CD4-positive, alpha-beta T cell treated with Interleukin-6 for 4 hours (primary cell): ENCODE measurements at regions not wholly inside any gene's neighbourhood (a gene's known extent, or its start where the extent isn't known, plus 50 kb on each side); places are given as distances from the start of the nearest gene placed in this dataset.
"Not testable (repeated sequence)": the region's sequence is repeated elsewhere in the genome, so short reads cannot be mapped to it uniquely, and the experiment has no call there.

Experiments used
- DNase-seq: peaks from one replicate; pipeline ENCODE4 v3.0.0-alpha.2; 2020; ENCODE audit warnings: mixed read lengths

- DNase-seq: no peak
Measured at GRCh38 chr14:44873536-44873935, 88.2 kb downstream of the KLHL28 start.

DNA sequence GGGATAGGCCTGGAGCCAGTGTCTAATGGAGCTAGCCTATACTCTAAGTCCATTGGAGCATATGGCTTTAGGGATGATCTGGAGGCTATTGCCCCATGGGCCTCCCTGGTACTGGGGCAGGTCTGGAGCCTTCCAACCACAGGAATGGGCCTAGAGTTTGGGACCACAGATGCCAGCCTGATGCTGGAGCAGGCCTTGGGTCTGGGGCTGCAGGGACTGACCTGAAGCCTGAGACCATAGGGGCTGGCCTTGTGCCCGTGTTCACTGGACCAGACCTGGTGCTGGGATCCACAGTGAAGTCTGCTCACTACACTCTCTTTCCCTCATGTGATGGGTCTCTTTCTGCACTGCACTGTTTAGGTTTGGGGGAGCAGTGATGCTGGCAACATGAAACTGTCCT is 95.0 kb downstream of the KLHL28 start:
- DNase-seq: no peak

- no peak for DNase-seq
Measured at GRCh38 chr14:44866322-44866721, 95.4 kb downstream of the KLHL28 start.

DNA sequence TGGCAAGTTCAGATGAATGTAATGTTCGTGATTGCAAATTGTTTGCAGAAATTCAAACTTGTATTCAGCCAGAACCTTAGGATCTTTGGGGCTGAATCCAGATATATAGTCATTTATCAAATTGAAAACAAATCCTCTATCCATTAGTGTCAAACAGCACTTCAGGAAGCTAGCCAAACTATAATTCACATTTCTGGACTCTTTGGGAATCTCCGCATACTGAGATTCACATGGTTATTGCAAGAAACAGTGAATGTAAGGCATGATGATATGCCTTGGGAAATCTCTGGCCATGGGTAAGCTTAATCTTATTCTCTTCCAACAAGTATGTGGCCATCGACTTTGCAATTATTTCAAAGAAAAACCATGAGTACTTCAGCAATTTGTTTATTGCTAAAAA is 98.5 kb downstream of the KLHL28 start:
- no peak for DNase-seq

DNA sequence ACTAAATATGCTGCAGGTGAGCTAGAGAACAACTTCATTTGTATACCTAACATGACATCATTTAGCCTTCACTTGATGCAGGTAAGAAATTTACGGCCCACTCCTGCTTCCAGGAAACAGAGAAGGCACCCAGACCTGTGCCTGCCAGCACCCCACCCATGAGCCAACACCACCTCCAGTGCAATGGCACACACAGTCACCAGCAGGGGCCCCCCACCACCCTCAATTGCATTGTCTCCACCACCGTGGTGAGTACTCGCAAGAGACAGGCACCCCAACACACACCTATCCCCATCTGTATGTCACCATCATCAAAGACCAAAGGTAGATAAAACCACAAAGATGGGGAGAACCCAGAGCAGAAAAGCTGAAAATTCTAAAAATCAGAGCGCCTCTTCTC is 107.6 kb downstream of the KLHL28 start:
- peak; percentile 7 for DNase-seq

- DNase-seq: no peak
Measured at GRCh38 chr14:44847526-44848309, 114.0 kb downstream of the KLHL28 start.

GRCh38 chr14:44846232-44846824 is 115.4 kb downstream of the KLHL28 start:
- no peak for DNase-seq

DNA sequence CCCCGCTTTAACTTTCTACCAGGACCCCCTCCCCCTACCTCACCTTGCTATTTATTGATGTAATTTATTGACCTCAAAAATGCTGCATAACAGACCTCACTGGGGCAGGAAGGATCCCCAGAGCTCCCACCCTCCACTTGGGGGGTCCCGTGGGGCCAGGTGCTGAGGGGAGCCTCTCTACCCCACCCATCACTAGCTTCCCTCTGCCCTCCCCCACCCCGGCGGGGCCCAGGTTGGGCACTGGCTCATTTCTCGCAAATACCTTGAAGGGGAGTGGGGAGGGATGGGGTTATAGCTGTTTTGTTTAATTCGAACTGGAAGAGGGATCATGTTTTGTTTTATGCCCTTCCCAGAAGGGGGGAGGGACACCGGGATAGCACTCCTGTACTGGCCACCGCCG is 125.8 kb downstream of the KLHL28 start:
- not testable (repeated sequence) for DNase-seq

GRCh38 chr14:44833376-44834060 is 128.2 kb downstream of the KLHL28 start:
- no peak for DNase-seq

- DNase-seq: no peak
Measured at GRCh38 chr14:44830371-44830770, 131.4 kb downstream of the KLHL28 start.

GRCh38 chr14:44829021-44829420 is 132.7 kb downstream of the KLHL28 start:
- DNase-seq: no peak

- DNase-seq: no peak
Measured at GRCh38 chr14:44828023-44828422, 133.7 kb downstream of the KLHL28 start.

GRCh38 chr14:44820230-44820964 is 141.3 kb downstream of the KLHL28 start:
- no peak for DNase-seq

DNA sequence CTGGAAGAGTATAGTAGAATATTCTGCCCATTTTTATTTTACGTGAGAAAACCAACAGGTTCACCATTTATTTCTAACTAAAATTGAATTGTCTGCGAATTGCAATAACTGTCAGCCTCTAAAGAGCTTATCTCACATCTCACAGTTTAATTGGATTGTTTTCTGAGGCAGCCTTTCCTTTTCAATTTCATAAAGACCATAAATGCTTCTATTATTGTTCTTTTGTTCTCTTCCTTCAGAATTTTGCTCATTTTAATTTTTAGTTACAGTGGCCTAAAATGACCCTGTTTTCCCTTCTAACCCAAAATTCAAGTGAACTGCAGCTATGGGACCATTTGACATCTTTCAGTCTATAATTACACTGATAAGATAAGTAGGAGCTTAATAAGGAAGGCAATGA is 147.6 kb downstream of the KLHL28 start:
- no peak for DNase-seq

DNA sequence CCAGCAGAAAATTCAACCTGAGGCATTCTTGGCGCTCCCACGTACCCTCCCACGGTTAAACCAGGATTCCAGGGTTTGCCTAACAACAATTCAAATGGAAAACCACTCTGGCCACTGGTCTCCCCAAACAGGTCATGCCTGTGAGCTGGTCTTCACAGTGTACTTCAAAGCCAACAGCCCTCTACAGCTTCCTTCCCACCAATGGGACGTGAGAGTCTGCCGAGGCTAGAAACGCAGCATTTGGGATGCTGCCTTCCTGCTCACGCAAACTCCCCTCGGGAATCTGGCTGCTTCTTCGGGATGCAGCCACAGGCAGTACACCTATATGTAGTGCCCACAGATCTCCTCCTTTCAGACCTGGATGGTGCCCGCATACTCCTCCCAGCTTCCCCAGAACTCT is 149.1 kb downstream of the KLHL28 start:
- DNase-seq: no peak

DNA sequence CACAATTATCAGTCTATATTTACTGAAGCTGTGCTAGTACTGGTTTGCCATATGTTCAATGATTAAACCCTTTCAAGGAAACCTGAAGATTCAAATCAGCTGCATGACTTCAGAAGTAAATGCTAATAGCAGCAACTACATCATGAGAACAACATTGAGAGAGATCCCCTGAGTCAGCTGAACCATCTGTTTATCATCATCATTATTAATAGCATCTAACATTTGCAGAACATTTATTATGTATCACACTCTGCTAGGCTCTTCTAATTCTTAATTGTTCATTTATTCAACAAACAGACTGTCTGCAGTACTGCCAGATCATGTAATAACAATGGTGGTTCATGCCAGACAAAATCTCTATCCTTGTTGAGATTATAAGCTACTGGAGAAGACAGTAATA is 157.4 kb downstream of the KLHL28 start:
- no peak for DNase-seq

GRCh38 chr14:44803239-44803905 is 158.4 kb downstream of the KLHL28 start:
- no peak for DNase-seq

GRCh38 chr14:44798386-44799242 is 163.1 kb downstream of the KLHL28 start:
- no peak for DNase-seq

DNA sequence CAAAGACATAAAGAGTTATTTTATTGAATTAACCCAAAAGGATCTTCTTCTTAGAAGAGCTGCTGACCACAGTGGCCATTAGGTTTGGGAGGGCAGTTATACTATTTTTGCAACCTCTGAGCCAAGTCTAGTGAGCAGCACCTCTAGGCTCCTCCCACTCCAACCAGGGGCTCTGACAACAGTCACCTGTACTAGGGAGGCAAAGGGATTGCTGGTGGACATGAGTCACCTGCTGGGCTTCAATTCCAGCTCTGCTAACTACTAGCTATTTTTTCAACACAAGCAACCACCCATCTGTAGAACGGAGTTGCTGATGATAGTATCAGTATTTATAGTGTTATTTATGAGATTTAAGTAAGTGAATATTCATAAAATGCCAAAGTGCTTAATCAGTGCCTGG is 166.0 kb downstream of the KLHL28 start:
- no peak for DNase-seq

DNA sequence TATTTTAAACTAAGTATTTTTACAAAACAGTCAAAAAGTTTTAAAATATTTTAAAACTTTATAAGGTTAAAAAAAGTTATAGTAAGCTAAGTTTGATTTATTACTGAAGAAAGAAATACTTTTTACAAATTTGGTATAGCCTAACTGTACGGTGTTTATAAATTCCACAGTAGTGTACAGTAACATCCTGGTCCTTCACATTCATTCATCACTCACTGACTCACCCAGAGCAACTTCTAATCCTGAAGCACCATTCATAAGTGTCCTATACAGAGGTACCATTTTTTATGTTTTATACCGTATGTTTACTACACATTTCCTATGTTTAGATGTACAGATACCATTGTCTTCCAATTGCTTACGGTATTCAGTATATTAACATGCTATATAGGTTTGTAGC is 170.0 kb downstream of the KLHL28 start:
- DNase-seq: no peak

DNA sequence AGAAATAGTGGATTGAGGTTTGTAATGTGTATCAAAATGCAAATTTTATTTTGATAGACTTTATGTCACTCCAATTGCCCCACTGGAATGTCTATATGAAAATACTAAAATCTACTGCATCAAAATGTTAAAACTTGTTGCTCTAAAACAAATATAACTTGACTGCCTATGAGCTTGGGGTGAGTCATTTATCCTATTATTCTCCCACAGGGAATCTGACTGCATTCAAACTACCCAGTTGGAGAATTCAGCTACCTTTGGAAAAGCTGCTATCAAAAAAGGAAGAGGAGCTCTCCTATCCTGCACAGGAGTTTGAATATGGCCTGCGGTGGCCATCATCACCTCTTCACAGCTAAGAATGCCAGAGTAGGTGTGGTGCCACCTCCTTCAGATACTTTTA is 173.1 kb downstream of the KLHL28 start:
- no peak for DNase-seq

- no peak for DNase-seq
Measured at GRCh38 chr14:44785096-44785495, 176.7 kb downstream of the KLHL28 start.
